GM21515 (cell line): ENCODE measurements at regions not wholly inside any gene's neighbourhood (a gene's known extent, or its start where the extent isn't known, plus 50 kb on each side); places are given as distances from the start of the nearest gene placed in this dataset.

ENCODE experiments used
- ATAC-seq: cut with Tn5 transposase; IDR thresholded peaks from one replicate; pipeline ENCODE4 v1.9.1; 2021; ENCODE audit not compliant: unreplicated experiment

DNA sequence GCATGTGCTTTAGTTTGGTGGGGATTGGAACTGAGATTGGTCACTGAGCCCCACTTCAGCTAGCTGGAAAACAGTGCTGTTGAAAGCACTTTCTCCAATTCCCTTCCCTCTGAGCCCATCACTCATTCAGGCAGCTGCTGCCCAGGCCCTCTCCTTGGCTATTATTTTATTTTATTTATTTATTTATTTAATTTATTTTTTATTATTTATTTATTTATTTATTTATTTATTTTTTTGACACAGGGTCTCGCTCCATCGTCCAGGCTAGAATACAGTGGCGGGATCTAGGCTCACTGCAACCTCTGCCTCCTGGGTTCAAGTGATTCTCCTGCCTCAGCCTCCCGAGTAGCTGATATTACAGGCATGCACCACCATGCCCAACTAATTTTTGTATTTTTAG, 51.8 kb upstream of the RBPJ start:
- ATAC-seq = no peak
